ENCODE measurements at regions not wholly inside any gene's neighbourhood (a gene's known extent, or its start where the extent isn't known, plus 50 kb on each side); places are given as distances from the start of the nearest gene placed in this dataset.
A peak's percentile ranks its signal among the peaks of the same experiment; 100 is the strongest.

DNA sequence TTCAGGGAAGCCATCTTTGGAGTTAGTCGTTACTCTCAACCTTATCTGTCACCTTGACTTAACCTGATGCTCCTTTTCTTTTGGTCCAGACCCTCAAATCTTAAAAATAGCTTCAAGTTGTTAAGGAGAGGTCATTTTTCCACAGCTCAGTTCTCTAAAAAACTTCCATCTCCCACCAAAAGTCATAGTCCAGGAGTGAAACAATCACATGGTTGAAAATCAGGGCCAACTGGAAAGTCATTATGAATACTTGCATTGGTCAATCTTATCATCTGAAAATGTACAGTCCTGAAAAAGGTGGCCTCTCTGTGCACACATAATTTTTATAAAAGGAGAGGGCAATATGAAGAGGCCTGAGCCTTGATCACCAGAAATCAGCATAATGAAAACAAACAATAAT lies 195.7 kb downstream of the BCAS1 start:
- Mint-ChIP-seq H3K9me3 (no peaks in the 10 kb centered on the region), H3K27me3 (ENCODE audit: insufficient read depth, low read depth) (peaks cover 5% of the 10 kb centered on the region), H3K27ac (no peak overlapping the region), H3K36me3 (no peaks in the 10 kb centered on the region), H3K4me3 (no peak overlapping the region), H3K4me1 (peaks cover 24% of the 10 kb centered on the region)
- TF ChIP-seq EZH2 (IDR thresholded peaks at IDR 0.05), result no peak
- TF ChIP-seq, protein P1, sequence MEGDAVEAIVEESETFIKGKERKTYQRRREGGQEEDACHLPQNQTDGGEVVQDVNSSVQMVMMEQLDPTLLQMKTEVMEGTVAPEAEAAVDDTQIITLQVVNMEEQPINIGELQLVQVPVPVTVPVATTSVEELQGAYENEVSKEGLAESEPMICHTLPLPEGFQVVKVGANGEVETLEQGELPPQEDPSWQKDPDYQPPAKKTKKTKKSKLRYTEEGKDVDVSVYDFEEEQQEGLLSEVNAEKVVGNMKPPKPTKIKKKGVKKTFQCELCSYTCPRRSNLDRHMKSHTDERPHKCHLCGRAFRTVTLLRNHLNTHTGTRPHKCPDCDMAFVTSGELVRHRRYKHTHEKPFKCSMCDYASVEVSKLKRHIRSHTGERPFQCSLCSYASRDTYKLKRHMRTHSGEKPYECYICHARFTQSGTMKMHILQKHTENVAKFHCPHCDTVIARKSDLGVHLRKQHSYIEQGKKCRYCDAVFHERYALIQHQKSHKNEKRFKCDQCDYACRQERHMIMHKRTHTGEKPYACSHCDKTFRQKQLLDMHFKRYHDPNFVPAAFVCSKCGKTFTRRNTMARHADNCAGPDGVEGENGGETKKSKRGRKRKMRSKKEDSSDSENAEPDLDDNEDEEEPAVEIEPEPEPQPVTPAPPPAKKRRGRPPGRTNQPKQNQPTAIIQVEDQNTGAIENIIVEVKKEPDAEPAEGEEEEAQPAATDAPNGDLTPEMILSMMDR (IDR thresholded peaks at IDR 0.05), result no peak
- no peak for TF ChIP-seq EZH2phosphoT487 (IDR thresholded peaks at IDR 0.05)
- H4K20me1 ChIP-seq (ENCODE audit: low read depth), result no peaks in the 10 kb centered on the region
- H3K36me3 ChIP-seq, result no peaks in the 10 kb centered on the region
- no peak overlapping the region for H3K4me2 ChIP-seq
- H3K9me3 ChIP-seq (ENCODE audit: low read depth), result no peaks in the 10 kb centered on the region
- no peaks in the 10 kb centered on the region for H3K27me3 ChIP-seq
- H3K27ac ChIP-seq, result no peak overlapping the region
- no peaks in the 10 kb centered on the region for H3K79me2 ChIP-seq (ENCODE audit: low read depth)
- DNase-seq (ENCODE audit: low spot score), result no peak
- H3F3A ChIP-seq (ENCODE audit: low read depth), result peaks cover 13% of the 10 kb centered on the region
- peaks cover 40% of the 10 kb centered on the region for H3K4me1 ChIP-seq
- H2AFZ ChIP-seq (replicated peaks), result no peak overlapping the region
- H3K4me3 ChIP-seq, result no peak overlapping the region
- no peak overlapping the region for H3K9ac ChIP-seq

DNA sequence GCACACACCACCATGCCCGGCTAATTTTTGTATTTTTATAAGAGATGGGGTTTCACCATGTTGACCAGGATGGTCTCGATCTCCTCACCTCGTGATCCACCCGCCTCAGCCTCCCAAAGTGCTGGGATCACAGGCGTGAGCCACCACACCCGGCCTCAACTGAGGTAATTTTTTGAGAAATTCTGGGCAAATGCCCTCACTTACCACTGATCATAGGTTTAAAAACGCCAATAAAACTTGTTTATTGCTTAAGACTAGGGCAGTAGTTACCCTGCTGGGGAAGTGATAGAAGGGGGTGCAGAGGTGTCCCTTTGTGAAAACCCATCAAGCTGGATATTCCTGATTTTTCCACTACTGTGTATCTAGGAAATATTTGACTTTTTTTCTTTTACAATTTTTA lies 196.3 kb downstream of the BCAS1 start:
- Histone ChIP-seq H3K4me3 (no peak overlapping the region), H2AFZ (replicated peaks) (no peak overlapping the region), H3K9ac (no peak overlapping the region), H3K27me3 (no peaks in the 10 kb centered on the region), H3K36me3 (no peaks in the 10 kb centered on the region), H3K4me2 (no peak overlapping the region), H3K27ac (no peak overlapping the region), H3K4me1 (peaks cover 43% of the 10 kb centered on the region), H3K79me2 (ENCODE audit: low read depth) (no peaks in the 10 kb centered on the region), H4K20me1 (ENCODE audit: low read depth) (no peaks in the 10 kb centered on the region), H3F3A (ENCODE audit: low read depth) (peaks cover 19% of the 10 kb centered on the region), H3K9me3 (ENCODE audit: low read depth) (no peaks in the 10 kb centered on the region)
- Mint-ChIP-seq H3K9me3 (no peaks in the 10 kb centered on the region), H3K27ac (no peak overlapping the region), H3K36me3 (no peaks in the 10 kb centered on the region), H3K4me1 (peaks cover 26% of the 10 kb centered on the region), H3K4me3 (no peak overlapping the region), H3K27me3 (ENCODE audit: insufficient read depth, low read depth) (peaks cover 5% of the 10 kb centered on the region)
- TF ChIP-seq, protein P1 (IDR thresholded peaks at IDR 0.05), result no peak
- no peak for TF ChIP-seq EZH2 (IDR thresholded peaks at IDR 0.05)
- TF ChIP-seq EZH2phosphoT487 (IDR thresholded peaks at IDR 0.05), result no peak
- no peak for DNase-seq (ENCODE audit: low spot score)

DNA sequence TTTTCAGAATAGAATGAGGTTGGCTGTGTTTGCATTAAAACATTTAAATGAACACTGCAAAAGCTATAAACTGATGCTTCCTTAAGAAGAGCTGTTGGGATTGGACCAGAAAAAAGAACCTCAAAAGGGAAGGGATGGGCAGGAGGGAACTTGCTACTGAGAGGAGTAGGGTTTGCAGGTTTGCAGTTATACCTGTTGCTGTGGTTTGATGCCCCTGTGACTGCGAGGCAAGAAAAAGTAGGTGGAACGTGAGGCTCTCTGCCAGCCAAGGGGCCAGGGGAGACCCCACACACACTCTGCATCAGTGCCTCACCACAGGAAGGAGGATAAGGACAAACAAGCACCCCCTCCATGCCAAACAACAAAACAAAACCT lies 197.2 kb downstream of the BCAS1 start:
- H3F3A ChIP-seq (ENCODE audit: low read depth), result peaks cover 23% of the 10 kb centered on the region
- peak overlapping the region; percentile 21 for H3K4me2 ChIP-seq
- peak overlapping the region; percentile 85 for H2AFZ ChIP-seq (replicated peaks)
- no peaks in the 10 kb centered on the region for H3K9me3 ChIP-seq (ENCODE audit: low read depth)
- H3K9me3 Mint-ChIP-seq, result no peaks in the 10 kb centered on the region
- no peaks in the 10 kb centered on the region for H3K36me3 ChIP-seq
- H3K4me3 ChIP-seq, result no peak overlapping the region
- no peaks in the 10 kb centered on the region for H4K20me1 ChIP-seq (ENCODE audit: low read depth)
- peaks cover 43% of the 10 kb centered on the region for H3K4me1 ChIP-seq
- peaks cover 26% of the 10 kb centered on the region for H3K4me1 Mint-ChIP-seq
- no peak overlapping the region for H3K27ac ChIP-seq
- peaks cover 5% of the 10 kb centered on the region for H3K27me3 Mint-ChIP-seq (ENCODE audit: insufficient read depth, low read depth)
- H3K9ac ChIP-seq, result no peak overlapping the region
- H3K79me2 ChIP-seq (ENCODE audit: low read depth), result no peaks in the 10 kb centered on the region
- TF ChIP-seq, protein P1 (IDR thresholded peaks at IDR 0.05), result no peak
- TF ChIP-seq EZH2 (IDR thresholded peaks at IDR 0.05) (no peak), EZH2phosphoT487 (IDR thresholded peaks at IDR 0.05) (no peak)
- H3K27ac Mint-ChIP-seq, result peak overlapping the region; percentile 72
- no peak for DNase-seq (ENCODE audit: low spot score)
- H3K27me3 ChIP-seq, result no peaks in the 10 kb centered on the region
- H3K4me3 Mint-ChIP-seq, result no peak overlapping the region
- H3K36me3 Mint-ChIP-seq, result no peaks in the 10 kb centered on the region

Data from neural progenitor cell (in vitro differentiated cells).